Right lung (tissue), 2 donors: ENCODE measurements at regions not wholly inside any gene's neighbourhood (a gene's known extent, or its start where the extent isn't known, plus 50 kb on each side); places are given as distances from the start of the nearest gene placed in this dataset.

Experiments used
- DNase-seq, 2 donors: peaks; one replicate each; pipeline ENCODE4 v3.0.0-alpha.2; 2013

DNA sequence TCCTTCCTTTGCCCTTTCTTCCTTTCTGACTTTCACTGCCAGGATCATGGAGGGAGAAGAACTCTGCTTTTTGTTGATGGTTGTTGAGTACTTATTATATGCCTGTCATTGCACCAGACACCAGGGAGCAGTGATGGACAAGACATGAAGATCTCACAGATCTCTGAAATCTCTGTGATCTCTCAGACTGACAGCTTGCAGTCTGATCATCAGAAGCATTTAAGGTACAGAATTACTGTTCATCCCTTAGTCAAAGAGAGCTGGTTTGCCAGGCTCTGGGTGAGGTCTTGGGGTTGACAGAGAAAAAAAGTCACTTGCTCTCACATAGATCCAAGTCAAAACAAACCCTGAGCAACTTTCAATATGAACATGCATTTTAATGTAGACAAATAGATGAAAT is 299.5 kb upstream of the FMN2 start:
- DNase-seq: no peak

- DNase-seq: no peak
Observed at GRCh38 chr1:239795304-239795703, 296.4 kb upstream of the FMN2 start.

GRCh38 chr1:239799617-239800016 is 292.1 kb upstream of the FMN2 start:
- DNase-seq: no peak

- DNase-seq: no peak
Observed at GRCh38 chr1:239800861-239801260, 290.8 kb upstream of the FMN2 start.

DNA sequence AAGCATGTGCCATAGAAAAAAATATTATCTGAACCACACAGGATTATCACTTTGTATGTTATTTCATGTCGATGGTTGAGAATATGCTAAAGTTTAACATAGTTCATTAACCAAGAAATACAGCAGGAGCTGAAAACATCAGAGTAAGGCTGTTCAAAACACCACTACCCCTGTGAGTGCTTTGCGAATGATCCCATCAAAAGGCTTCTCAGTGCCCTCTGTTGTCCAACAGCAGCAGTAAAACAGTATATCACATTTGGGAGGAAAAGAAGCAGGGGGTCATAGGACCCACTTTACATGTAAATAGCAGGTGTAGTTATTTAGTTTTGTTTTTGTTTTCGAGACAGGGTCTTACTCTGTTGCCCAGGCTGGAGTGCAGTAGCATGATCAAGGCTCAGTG is 289.4 kb upstream of the FMN2 start:
- no peak for DNase-seq

- no peak for DNase-seq
Observed at GRCh38 chr1:239803781-239804180, 287.9 kb upstream of the FMN2 start.

DNA sequence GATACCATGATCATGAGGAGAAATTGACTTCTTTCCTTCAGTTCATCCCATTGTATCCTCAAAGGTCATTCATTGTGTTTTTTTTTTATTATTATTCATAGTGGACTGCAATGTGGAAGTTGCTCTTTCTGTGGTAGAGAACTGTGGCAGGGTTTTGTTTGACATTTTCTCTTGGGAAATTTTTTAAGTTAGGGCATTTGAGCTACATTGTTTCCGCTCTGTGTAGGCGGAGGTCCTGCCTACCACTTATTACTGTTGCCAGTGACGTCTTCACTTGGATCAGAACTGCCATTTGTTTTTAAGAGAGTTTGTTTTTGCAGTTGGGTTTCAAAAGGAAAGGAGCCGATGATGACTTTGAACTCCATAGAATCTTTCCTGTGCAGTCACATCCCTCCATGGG is 287.4 kb upstream of the FMN2 start:
- no peak for DNase-seq

GRCh38 chr1:239805042-239805441 is 286.6 kb upstream of the FMN2 start:
- no peak for DNase-seq

- DNase-seq: no peak
Observed at GRCh38 chr1:239805851-239806772, 285.6 kb upstream of the FMN2 start.

DNA sequence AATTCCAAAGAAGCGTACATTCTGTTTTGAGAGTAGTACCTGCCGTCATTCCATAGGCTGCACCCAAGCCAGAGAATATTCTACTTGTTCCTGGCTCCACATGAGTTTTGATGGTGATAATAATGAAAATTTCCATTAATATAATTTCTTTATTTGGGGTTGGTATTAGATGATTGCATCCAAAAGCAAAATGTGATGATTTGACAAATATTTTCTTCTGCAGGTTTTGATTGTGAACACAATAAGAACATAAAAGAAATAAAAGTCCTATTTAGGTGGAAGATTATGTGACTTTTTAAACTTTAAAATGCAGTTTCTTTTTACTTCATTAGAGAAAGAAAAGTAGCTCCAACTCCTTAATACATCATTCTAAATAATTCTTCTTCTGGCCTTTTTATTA is 284.8 kb upstream of the FMN2 start:
- no peak for DNase-seq

GRCh38 chr1:239807361-239807760 is 284.3 kb upstream of the FMN2 start:
- no peak for DNase-seq

- DNase-seq: no peak
Observed at GRCh38 chr1:239810061-239810481, 281.6 kb upstream of the FMN2 start.

DNA sequence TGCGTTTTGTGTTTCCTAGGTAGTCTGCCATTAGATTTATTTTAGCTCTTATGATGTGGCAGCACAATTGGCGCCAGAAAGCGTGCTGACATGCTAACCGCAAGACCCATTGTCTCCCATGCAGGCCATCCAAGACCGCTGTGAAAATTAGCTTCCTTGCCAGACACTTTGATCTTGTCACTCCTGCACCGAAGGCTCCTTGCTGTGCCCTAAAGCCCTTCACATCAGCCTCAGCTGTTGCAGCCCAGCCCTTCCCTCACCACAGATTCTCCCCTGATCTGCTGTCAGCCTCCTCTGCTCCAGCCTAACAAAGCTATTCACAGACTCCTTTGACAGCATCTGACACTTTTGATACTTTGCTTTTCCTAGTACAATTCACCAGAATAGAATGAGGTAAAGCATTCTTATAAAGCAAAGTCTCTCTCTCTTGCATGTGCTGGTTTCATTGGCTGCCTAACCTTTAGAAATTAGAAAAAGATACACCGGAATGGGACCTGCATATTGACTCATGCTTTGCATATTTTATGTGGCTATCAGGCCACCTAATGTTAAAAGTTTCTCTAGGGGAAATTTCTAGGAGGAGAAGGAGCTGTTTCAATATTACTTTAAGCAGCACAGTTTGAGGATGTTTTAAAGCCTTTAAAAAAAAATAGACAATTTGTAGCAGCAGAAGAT is 280.3 kb upstream of the FMN2 start:
- DNase-seq: no peak

GRCh38 chr1:239812580-239812979 is 279.1 kb upstream of the FMN2 start:
- no peak for DNase-seq

DNA sequence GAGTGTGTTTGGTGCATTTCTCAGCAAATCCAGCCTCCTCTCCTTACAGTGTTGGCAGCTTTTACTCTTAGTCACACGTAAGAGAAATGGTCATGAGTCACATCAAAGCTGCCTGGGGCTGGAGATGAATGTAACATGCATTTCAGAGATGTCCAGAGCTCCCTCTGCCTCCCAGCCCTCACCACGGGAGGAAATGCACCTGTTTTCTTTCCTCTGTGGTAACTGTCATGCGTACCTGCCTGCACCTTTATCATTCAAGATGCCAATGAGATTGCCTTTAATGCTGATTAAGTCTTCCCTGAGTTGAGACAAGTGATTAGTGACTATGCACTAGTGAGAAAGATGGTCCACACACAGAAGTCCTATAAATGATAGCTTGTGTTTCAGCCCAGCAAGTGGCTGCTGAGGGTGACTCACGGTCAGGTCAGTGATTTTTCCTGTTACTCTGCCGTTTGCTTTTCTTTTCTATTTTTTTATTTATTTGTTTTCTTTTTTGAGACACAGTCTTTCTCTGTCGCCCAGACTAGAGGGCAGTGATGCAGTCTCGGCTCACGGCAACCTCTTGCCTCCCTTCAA is 277.3 kb upstream of the FMN2 start:
- DNase-seq: no peak

- no peak for DNase-seq
Observed at GRCh38 chr1:239815074-239815473, 276.6 kb upstream of the FMN2 start.

- DNase-seq: no peak
Observed at GRCh38 chr1:239816081-239816782, 275.5 kb upstream of the FMN2 start.

DNA sequence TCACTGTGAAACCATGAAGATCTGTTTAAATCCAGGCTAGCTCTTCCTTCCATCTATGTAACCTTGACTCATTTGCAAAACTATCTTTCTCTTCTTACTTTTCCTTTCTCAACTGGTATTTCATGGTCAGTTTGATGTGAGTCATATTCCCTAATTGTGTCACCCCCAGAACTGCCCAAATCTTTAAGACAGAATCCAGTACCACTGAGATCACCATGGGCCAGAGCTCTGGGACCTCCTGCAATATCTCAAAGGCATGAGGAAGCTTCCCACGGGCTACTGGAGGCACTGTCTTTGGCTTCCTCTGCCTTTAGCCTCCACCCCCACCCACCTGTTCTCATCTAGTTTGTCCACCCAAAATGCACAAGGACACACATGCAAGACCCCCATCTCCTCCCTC is 274.4 kb upstream of the FMN2 start:
- DNase-seq: no peak

DNA sequence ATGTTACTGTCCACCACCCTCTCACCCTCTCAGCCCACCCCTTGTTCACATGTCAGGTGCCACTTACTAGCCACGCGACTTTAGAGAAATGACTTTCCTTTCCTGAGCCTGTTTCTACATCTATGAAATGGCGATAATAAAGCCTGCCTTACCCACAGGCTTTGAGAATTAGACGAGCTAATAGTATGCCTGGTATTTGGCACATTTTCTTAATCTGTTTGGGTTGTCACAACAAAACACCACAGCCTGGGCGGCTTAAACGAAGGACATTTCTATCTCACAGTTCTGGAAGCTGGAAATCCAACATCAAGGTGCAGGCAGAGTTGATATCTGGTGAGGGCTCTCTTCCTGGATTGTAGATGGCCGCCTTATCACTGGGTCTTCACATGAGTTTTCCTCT is 273.9 kb upstream of the FMN2 start:
- DNase-seq: no peak

GRCh38 chr1:239819096-239819495 is 272.6 kb upstream of the FMN2 start:
- DNase-seq: no peak

DNA sequence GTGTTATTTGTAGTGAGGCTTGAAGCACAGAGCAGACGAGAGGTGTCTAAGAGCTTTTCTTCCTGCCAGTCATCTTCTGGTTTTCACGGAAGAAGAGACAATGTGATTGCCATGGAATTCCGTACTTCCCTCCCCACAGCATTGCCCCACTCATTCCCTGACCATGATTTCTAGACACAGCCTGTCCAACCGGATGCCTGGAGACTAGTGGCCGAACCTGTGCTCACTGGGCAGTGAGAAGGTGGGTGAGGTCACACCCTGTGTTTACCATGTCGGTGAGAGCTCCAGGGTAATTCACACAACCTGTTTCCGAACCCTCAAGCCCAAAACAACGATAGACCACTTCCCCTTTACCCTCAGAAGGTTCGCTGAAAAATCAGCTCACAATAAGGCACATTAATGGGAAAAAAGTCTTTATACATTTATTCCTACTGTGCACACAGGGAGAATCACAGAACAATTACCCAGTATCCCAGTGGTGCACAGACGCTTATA is 271.9 kb upstream of the FMN2 start:
- DNase-seq: no peak

GRCh38 chr1:239823852-239824251 is 267.8 kb upstream of the FMN2 start:
- DNase-seq: no peak
